DMS153 treated with DMSO at 0.1 percent for 48 hours (cell line): ENCODE measurements at regions not wholly inside any gene's neighbourhood (a gene's known extent, or its start where the extent isn't known, plus 50 kb on each side); places are given as distances from the start of the nearest gene placed in this dataset.
A peak's percentile ranks its signal among the peaks of the same experiment; 100 is the strongest.

Experiments
- DNase-seq: peaks from one replicate; lab custom pipeline; 2025; ENCODE audit not compliant: unreplicated experiment; lab: John Stamatoyannopoulos, UW

- no peak for DNase-seq
These were observed 750.8 kb upstream of the KLHL29 start for GRCh38 chr2:22634167-22634566.

- no peak for DNase-seq
These were observed 728.6 kb upstream of the KLHL29 start for GRCh38 chr2:22656426-22656825.

GRCh38 chr2:22673529-22673928, 711.5 kb upstream of the KLHL29 start:
- DNase-seq: no peak

GRCh38 chr2:22683914-22684313, 701.1 kb upstream of the KLHL29 start:
- peak; percentile 9 for DNase-seq

GRCh38 chr2:22690096-22690495, 694.9 kb upstream of the KLHL29 start:
- DNase-seq: no peak

GRCh38 chr2:22691666-22692065, 693.3 kb upstream of the KLHL29 start:
- DNase-seq: no peak

GRCh38 chr2:22692746-22693145, 692.2 kb upstream of the KLHL29 start:
- DNase-seq: no peak

GRCh38 chr2:22694300-22694699, 690.7 kb upstream of the KLHL29 start:
- DNase-seq: no peak

- DNase-seq: no peak
These were observed 690.1 kb upstream of the KLHL29 start for GRCh38 chr2:22694856-22695255.

- no peak for DNase-seq
These were observed 687.8 kb upstream of the KLHL29 start for GRCh38 chr2:22697054-22697788.

GRCh38 chr2:22701561-22702160, 683.3 kb upstream of the KLHL29 start:
- DNase-seq: no peak

GRCh38 chr2:22703286-22703920, 681.6 kb upstream of the KLHL29 start:
- DNase-seq: no peak

- no peak for DNase-seq
These were observed 665.6 kb upstream of the KLHL29 start for GRCh38 chr2:22719396-22719795.

GRCh38 chr2:22729466-22729865, 655.5 kb upstream of the KLHL29 start:
- no peak for DNase-seq

- no peak for DNase-seq
These were observed 650.5 kb upstream of the KLHL29 start for GRCh38 chr2:22734373-22735045.

- no peak for DNase-seq
These were observed 647.8 kb upstream of the KLHL29 start for GRCh38 chr2:22737144-22737543.

GRCh38 chr2:22741216-22741615, 643.8 kb upstream of the KLHL29 start:
- DNase-seq: no peak

GRCh38 chr2:22748909-22749308, 636.1 kb upstream of the KLHL29 start:
- DNase-seq: no peak

GRCh38 chr2:22753476-22753875, 631.5 kb upstream of the KLHL29 start:
- no peak for DNase-seq

- no peak for DNase-seq
These were observed 628.5 kb upstream of the KLHL29 start for GRCh38 chr2:22756276-22757043.

- no peak for DNase-seq
These were observed 615.5 kb upstream of the KLHL29 start for GRCh38 chr2:22769497-22769896.
